Activated gamma-delta T cell treated with Interleukin-2 at 50 U/mL for 16 hours (primary cell): ENCODE measurements at regions not wholly inside any gene's neighbourhood (a gene's known extent, or its start where the extent isn't known, plus 50 kb on each side); places are given as distances from the start of the nearest gene placed in this dataset.
"Not testable (repeated sequence)": the region's sequence is repeated elsewhere in the genome, so short reads cannot be mapped to it uniquely, and the experiment has no call there.

Experiments used
- DNase-seq: peaks from one replicate; pipeline ENCODE4 v3.0.0-alpha.2; 2020

- no peak for DNase-seq
These were observed 258.6 kb upstream of the TCERG1L start for GRCh38 chr10:131569851-131570715.

DNA sequence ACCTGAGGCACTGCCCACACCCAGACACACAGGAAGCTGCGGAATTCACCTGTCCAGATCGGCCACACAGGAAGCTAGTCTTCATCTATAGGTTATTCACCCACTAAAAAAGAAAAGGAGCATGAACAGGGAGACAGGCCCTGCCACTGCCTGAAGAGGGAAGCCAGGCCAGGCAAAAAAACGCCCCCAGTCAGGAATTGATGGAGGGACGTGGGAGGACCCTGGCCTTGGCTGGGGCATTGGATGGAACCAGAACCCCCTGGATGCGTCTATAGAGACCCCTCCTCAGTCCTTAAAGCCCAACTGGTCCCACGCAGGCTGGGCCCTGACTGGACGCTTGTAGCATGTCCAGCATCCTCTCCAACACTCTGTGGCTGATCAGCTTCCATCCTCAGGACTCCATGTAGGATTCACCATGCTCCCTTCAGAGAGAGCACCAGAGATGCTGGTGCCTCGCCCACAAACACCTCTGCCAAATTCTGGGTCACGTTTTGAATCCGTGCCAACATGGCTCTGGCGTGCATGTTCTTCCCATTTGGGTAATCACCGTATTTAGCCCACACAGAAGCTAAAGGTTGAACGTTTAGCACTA is 259.3 kb upstream of the TCERG1L start:
- no peak for DNase-seq

DNA sequence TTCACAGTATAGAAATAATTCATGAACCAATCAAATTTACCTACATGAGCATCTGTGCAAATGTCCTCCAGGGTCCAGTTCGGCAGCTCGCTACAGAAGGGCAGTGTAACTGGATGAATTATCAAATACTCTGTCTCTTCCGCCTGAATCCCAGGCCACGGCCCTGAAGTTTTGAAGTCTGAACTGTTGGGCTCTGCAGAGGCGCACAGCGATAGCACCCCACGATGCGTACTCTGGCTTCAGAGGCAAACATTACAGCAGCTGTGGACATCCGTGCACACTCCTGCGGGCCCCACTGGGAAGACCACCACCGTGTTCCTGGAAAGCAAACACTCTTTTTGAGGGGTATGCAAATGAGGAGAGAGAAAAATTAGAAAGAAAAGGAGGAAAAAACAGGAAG is 259.8 kb upstream of the TCERG1L start:
- DNase-seq = no peak

GRCh38 chr10:131571865-131572264 is 260.3 kb upstream of the TCERG1L start:
- no peak for DNase-seq

GRCh38 chr10:131573256-131573655 is 261.7 kb upstream of the TCERG1L start:
- no peak for DNase-seq

DNA sequence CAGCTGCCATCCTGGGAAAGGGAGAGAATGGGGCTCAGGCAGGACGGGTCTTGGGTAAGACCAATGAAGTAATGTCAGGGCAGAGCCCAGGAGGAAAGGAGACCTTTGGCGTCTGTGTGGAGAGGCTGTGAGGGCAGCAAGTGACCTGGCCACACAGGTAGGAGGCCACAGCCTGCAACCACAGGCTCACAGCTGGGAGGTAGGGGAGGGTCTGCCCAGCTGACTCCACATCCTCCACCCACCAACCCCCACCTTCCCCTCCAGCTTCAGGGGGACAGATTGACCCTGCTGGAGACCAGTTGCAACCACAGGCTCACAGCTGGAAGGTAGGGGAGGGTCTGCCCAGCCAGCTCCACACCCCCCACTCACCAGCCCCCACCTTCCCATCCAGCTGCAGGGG is 262.2 kb upstream of the TCERG1L start:
- no peak for DNase-seq

DNA sequence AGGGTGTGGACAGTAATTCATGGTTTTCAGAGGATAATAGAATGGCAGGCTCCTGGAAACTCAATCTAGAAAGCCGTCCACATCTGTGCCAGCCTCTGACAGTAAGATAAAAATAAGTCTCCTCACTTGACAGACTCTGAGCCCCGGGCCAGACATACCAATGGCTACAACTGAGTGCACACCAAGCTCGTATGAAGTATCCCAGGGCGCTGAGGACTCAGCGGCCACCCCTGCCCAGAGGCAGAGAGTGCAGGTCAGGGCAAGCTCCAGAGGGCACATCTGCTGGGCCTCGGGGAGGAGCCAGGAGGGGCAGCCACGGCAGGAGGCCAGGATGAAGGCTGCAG is 262.8 kb upstream of the TCERG1L start:
- no peak for DNase-seq

DNA sequence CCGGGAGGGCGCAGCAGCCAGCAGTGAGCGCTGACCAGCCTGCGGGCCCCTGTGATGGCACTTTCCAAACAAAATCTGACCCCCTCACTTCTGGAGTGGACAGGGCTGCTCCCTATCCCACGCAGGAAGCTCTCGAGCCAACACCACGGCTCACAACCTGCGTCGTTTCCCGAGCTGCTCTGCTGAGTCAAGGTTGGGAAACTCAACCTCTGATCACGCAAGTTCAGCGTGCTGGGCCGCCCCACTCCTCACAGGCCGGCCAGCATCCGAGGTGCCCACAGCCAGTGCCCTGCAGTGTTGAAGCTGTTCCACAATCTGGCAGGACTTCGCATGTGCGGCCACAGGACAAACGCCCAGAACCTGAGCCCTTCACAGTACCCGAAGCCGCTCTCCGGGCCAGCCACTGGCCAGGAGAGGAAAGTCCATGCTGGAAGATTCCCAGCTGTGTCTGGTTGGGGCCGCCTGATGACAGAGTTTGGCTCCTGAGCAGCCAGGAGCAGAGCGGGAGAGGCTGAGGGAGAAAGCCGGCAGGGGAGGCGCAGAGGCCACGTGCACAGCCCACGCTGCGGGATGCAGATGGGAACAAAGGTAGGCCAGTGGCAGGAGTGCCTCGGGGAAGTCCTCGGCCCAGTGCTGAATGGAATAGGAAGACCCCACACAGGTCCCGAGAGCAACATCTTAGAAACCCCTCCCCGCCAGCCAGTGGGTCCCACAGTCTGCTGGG is 263.3 kb upstream of the TCERG1L start:
- DNase-seq = no peak

GRCh38 chr10:131575877-131576276 is 264.4 kb upstream of the TCERG1L start:
- no peak for DNase-seq

- DNase-seq = no peak
These were observed 265.0 kb upstream of the TCERG1L start for GRCh38 chr10:131576341-131577177.

- DNase-seq = no peak
These were observed 265.6 kb upstream of the TCERG1L start for GRCh38 chr10:131577178-131577555.

DNA sequence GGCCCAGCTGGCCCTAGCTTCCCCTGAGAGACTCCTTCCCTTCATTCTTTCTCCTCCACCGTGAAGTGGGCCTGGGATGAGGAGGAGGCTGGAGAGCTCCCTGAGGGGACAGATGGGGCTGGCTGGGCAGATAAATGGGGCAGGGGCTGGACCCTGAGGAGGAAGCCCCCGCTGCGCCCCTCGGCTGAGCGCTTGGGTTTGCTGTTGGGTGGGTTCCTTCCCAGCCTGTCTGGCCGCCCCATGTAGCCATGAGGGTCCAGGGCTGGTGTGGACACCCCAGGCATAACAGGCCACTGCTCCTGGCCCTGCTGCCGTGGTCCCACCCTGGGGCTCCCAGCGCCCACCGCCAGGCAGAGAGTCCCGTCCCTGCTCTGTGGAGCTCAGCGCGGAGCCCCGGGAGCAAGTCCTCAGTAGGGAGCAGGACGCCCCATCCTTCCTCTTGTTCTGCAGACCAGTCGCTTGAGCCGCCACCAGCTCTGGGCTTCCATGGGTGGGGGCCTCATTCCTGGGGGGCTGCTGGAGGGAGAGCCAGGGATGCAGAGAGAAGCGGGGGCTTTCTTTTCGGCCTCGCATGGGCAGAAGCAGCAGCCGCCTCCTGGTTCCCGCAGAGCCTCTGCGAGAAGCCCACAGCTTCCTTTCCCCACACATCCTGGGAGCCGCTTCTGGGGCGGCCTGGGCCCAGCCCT is 266.4 kb upstream of the TCERG1L start:
- DNase-seq = no peak

DNA sequence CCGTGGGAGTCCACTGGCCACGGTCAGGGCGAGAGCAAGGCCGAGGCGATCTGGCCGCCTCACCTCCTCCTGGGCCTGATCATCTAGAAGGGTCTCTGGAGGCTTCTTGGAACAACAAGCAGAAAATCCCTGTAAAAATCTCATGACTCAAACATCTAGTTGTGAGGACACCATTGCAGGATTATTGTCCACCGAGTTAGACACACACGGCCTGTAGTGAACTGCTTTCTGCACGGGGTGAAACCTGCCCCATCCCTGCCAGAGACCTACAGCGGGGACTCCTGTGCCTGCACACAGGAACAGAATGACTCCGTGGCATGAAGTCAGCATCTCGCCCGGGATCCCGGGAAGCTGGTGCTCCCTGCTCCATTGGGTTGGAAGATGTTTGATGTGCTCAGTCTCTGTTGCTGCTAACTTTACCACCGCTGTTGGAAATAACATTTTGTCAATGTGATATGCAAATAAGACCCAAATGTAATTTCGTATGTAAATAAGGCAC is 267.0 kb upstream of the TCERG1L start:
- DNase-seq = no peak

DNA sequence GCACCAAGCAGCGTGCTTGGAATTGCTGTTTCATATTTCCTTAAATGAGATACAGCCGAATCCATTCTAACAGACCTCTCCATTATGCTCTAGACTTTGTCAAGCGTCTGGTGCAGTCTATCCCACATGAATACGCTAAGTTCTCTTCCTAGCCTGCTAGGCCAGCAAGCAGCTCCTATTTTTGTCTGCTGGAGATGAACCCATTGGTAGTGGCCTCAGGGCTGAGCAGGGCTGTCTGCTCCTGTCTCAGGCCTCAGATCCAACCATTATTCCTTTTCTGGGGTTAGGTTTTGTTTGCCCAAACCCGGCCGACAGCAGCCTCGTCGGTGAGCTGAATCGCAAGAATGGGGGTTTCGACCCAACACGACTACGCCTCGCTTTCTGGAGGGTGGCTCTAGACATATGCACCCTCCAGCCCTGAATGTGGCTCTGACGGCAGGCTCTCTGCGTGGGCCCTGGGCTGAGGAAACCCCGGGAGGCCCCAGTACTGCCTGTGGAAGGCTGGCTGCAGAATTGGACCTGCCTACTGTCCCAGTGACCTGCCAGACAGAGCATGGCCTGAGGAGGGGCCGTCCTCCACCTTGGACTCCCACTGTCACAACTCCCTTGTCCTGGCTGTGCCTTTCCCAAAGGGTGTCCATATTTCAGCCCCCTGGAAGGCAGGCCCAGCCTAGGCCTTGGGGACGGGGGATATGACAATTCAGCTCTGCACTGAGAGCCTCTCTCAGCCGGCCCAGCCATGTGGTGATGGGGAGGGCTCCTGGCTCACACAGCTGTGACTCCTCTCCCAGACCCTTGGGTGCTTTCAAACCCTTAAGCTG is 267.9 kb upstream of the TCERG1L start:
- no peak for DNase-seq

DNA sequence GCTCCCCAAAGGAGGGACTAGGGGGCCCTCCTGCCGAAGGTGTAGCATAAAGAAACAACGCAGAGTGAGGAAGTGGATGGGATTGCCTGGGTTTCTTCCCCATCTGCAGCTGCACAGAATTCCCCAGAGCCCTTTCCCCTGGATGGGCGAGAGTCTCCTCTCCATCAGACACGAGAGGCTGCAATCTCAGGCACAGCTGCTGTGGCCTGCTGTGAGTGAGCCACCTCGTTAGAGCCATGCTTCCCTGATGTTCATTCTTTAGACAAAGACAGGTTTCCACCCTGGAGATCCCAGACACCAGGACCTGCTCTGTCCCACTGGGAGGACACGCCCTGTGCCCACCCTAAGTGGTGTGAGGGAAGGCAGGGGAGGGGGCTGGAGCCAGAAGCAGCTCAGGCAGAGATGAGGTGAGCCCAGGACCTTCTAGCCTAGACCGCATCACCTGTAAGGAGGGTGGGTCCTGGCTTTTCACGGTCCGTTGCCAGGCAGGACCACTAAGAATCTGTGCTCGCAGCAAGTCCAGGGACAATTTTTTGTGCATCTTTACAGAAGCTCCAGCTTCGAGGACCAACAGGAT is 268.6 kb upstream of the TCERG1L start:
- no peak for DNase-seq

GRCh38 chr10:131580674-131581073 is 269.2 kb upstream of the TCERG1L start:
- DNase-seq = no peak

DNA sequence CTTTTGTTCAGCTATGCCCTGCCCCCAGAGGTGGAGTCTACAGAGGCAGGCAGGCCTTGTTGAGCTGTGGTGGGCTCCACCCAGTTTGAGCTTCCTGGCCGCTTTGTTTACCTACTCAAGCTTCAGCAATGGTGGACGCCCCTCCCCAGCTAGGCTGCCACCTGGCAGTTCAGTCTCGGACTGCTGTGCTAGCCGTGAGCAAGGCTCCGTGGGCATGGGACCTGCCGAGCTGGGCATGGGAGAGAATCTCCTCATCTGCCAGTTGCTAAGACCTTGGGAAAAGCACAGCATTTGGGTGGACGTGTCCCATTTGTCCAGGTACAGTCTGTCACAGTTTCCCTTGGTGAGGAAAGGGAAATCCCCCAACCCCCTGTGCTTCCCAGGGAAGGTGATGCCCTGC is 270.0 kb upstream of the TCERG1L start:
- DNase-seq = not testable (repeated sequence)

DNA sequence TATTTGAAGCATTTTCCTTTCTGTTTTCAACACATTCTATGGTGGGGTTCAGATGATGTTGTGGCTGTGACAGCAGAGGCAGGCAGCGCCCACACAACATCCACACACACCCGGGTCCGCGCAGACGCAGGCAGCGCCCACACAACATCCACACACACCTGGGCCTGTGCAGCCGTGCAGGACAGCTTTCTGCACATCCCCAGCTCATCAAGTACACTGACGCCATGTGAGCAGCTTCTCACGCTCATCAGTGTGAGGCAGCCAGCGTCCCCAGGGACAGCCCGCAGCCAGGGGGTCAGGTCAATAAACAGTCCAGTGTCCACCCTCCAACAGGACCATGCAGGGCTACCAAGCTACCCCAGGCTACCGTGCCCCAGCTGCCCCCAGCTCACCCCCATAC is 272.8 kb upstream of the TCERG1L start:
- no peak for DNase-seq

DNA sequence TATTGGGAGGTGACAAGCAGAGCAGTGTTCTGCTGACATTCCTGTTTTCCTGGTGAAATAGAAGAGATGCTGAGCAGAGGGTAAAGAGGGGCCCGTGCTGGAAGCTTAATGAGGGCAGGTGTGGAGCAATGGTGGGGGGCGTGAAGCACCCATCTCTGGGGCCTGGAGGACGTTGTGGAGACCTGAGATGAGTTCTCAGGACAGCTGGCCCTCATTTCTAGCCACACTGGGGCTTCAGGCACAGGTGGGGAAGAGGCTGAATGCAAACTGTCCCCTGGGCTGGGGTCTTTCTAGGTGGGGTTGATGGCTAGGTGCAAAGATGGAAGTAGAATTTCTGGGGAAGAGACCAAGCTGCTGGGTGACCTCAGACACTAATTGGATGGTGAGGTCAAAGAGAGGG is 274.2 kb upstream of the TCERG1L start:
- DNase-seq = no peak

DNA sequence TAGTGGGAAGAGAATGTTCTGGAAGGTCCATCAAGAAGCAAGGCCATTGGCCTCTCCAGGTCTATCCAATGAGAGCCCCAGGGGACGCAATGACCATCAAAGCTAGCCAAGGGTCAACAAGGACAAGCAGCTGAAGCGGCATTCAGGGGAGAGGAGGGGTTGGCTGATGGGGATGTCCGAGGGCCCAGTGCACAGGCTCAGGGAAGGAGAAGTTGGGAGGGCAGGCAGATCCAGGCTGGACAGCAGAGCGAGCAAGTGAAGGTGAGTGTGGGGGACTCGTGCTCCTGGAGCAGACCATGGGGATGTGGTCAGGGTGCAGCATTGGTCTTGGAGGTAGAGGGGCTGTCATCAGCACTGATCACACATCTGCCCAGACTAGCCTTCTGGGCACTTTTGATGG is 275.4 kb upstream of the TCERG1L start:
- no peak for DNase-seq
